Heart left ventricle (tissue), 16 donors: ENCODE measurements at regions not wholly inside any gene's neighbourhood (a gene's known extent, or its start where the extent isn't known, plus 50 kb on each side); places are given as distances from the start of the nearest gene placed in this dataset.

Experiments used
- ATAC-seq, 4 donors: fragments of 200-7000 bp; cut with Tn5 transposase; one replicate each; pipeline ENCODE4 v1.9.1; 2020 to 2022; ENCODE audit warnings: moderate library complexity in 4 of 4, mild to moderate bottlenecking in 3 of 4, moderate number of reproducible peaks in 1 of 4
- DNase-seq, 5 donors: peaks; one replicate each; pipeline ENCODE4 v3.0.0-alpha.2; 2020
- H3K27ac ChIP-seq, 12 donors: fragments of 200-600 bp; sonication (generic) in 4 of 12; one replicate each; pipeline versions ENCODE4 v1.5.0 to v1.8.0; 2016 to 2022; ENCODE audit warnings: mild to moderate bottlenecking in 2 of 12
- H3K27me3 ChIP-seq, 9 donors: fragments of 200-600 bp; sonication (generic) in 2 of 9; one replicate each; pipeline versions ENCODE4 v1.5.1 to v1.8.0; 2016 to 2022; ENCODE audit warnings: mild to moderate bottlenecking in 3 of 9
- H3K36me3 ChIP-seq, 9 donors: fragments of 200-600 bp; sonication (generic) in 2 of 9; one replicate each; pipeline versions ENCODE4 v1.5.0 to v1.8.0; 2018 to 2022; ENCODE audit warnings: mild to moderate bottlenecking in 2 of 9
- H3K4me1 ChIP-seq, 12 donors: fragments of 200-600 bp; sonication (generic) in 4 of 12; one replicate each; pipeline versions ENCODE4 v1.5.0 to v1.8.0; 2016 to 2022; ENCODE audit warnings: mild to moderate bottlenecking in 3 of 12
- H3K4me3 ChIP-seq, 12 donors: fragments of 200-600 bp; sonication (generic) in 4 of 12; one replicate each; pipeline versions ENCODE4 v1.5.0 to v1.8.0; 2017 to 2022; ENCODE audit warnings: mild to moderate bottlenecking in 9 of 12, moderate library complexity in 4 of 12
- H3K9me3 ChIP-seq, 12 donors: fragments of 200-600 bp; sonication (generic) in 4 of 12; one replicate each; pipeline versions ENCODE4 v1.5.0 to v1.8.0; 2016 to 2022; ENCODE audit warnings: mild to moderate bottlenecking in 1 of 12
- POLR2A ChIP-seq, 2 donors: fragments of 450-650 bp; IDR thresholded peaks; one replicate each; pipeline ENCODE4 v1.6.1; 2017; ENCODE audit warnings: antibody characterized with exemption in 2 of 2, mild to moderate bottlenecking in 2 of 2, moderate library complexity in 2 of 2
- WGBS, 4 donors: extraction: QIAGEN DNeasy Blood & Tissue Kit in 2 of 4; methylation state at CpG; one replicate each; pipeline versions ENCODE4 v1.1.5 to v1.1.7; 2013 to 2018; 5-methylcytosine and 5-hydroxymethylcytosine counted together
- intact Hi-C, 10 donors: fragments of 100-400 bp; cut with DNase I; formaldehyde crosslinking; loops; one replicate each; pipeline versions ENCODE4 v1.11.1 to v1.14.2; 2022
- TF ChIP-seq, protein P1 (sequence below), 12 donors: fragments of 200-600 bp; sonication (generic) in 4 of 12; IDR thresholded peaks; one replicate each; pipeline versions ENCODE4 v1.5.0 to v1.8.0; 2018 to 2022; ENCODE audit warnings: antibody characterized with exemption in 12 of 12, mild to moderate bottlenecking in 5 of 12
- donor health status: ischemic (EF 13 %, LVEDD 7.1; RV severe dilation, severe dysfunction).
- donor health status: healthy with polysubstance abuse.
- donor health status: DM: no; HTN: yes; CAD: no.
- donor health status: DM: no; HTN: no; CAD: no.
- donor health status: ischemic (EF 25% LVEDD 6.9; RV normal size, moderate dysfunction).
- donor health status: ischemic (EF 25% LVEDD 5.7; RV mildly dilated, moderate dysfunction).
- donor health status: healthy.
- donor health status: DM: yes; HTN: yes; CAD: no.
- donor health status: ischemic (EF 35%, LVEDD 5.7; RV mildly dilated, moderate dysfunction).
- donor health status: nonischemic (EF 11% LVEDD 7.7; RV severe dilation, severe dysfunction).
- donor health status: DM: yes; HTN: yes; CAD: no.
- donor health status: PGD.
- donor health status: ischemic (EF 29% LVEDD 5.4; RV normal size, mild dysfunction).
- donor health status: nonischemic (EF 23%, LVEDD 6.1; RV moderate dilation, normal function).

GRCh38 chr6:132977413-132977812 lies 163.0 kb downstream of the RPS12 start:
- DNase-seq: no peak
- H3K27me3 ChIP-seq: no peaks in the 10 kb centered on the region
- TF ChIP-seq, protein P1, sequence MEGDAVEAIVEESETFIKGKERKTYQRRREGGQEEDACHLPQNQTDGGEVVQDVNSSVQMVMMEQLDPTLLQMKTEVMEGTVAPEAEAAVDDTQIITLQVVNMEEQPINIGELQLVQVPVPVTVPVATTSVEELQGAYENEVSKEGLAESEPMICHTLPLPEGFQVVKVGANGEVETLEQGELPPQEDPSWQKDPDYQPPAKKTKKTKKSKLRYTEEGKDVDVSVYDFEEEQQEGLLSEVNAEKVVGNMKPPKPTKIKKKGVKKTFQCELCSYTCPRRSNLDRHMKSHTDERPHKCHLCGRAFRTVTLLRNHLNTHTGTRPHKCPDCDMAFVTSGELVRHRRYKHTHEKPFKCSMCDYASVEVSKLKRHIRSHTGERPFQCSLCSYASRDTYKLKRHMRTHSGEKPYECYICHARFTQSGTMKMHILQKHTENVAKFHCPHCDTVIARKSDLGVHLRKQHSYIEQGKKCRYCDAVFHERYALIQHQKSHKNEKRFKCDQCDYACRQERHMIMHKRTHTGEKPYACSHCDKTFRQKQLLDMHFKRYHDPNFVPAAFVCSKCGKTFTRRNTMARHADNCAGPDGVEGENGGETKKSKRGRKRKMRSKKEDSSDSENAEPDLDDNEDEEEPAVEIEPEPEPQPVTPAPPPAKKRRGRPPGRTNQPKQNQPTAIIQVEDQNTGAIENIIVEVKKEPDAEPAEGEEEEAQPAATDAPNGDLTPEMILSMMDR (IDR thresholded peaks at IDR 0.05): no peak
- no peak for TF ChIP-seq POLR2A (IDR thresholded peaks at IDR 0.05)
- no peak overlapping the region for H3K27ac ChIP-seq
- no peak for ATAC-seq
- intact Hi-C loops: loop anchor here in 2 of 10 donors (10.0 kb wide), 1 partner anchor 57 kb away; no protein-coding TSS in a partner anchor
- H3K36me3 ChIP-seq: no peaks in the 10 kb centered on the region
- peaks cover 0 to 3% (median 0%) of the 10 kb centered on the region in 12 donors for H3K4me1 ChIP-seq
- peaks cover 0 to 7% (median 0%) of the 10 kb centered on the region in 12 donors for H3K9me3 ChIP-seq
- H3K4me3 ChIP-seq: no peak overlapping the region

DNA sequence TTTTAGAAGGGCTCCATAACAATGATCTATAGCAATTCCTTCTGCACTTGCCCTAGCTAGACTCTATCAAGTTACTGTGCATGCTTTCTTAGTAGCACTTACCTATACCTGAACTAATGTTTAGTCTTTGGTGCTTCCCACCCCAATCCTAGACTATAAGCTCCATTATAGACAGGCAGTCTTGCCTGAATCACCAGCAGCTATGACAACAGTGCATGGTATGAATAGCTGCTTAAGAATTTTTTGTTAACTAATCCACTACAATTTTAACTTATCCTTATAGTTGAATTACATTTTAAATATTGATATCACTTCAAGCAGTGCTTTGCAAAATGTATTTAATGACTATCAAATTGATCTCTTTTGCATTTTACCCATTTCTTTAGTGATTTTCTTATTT lies 164.3 kb downstream of the RPS12 start:
- intact Hi-C loops: loop anchor here in 2 of 10 donors (10.0 kb wide), 1 partner anchor 56 kb away; no protein-coding TSS in a partner anchor
- no peak for ATAC-seq
- peaks cover 0 to 12% (median 0%) of the 10 kb centered on the region in 12 donors for H3K9me3 ChIP-seq
- no peaks in the 10 kb centered on the region for H3K27me3 ChIP-seq
- no peaks in the 10 kb centered on the region for H3K4me1 ChIP-seq
- H3K4me3 ChIP-seq: no peak overlapping the region
- DNase-seq: no peak
- H3K36me3 ChIP-seq: no peaks in the 10 kb centered on the region
- TF ChIP-seq POLR2A (IDR thresholded peaks at IDR 0.05): no peak
- TF ChIP-seq, protein P1 (IDR thresholded peaks at IDR 0.05): no peak
- no peak overlapping the region for H3K27ac ChIP-seq

GRCh38 chr6:132993738-132994137 lies 179.4 kb downstream of the RPS12 start:
- no peak for ATAC-seq
- intact Hi-C loops: no loop called here
- WGBS, 4 donors: 71 to 84% (median 72%) methylated on average over 2 of the region's 2 CpGs

GRCh38 chr6:132995009-132995408 lies 180.6 kb downstream of the RPS12 start:
- H3K27me3 ChIP-seq: no peaks in the 10 kb centered on the region
- ATAC-seq (no peak), DNase-seq (no peak)
- no peak overlapping the region for H3K27ac ChIP-seq
- intact Hi-C loops: no loop called here
- 68 to 90% (median 82%) methylated on average over 5 of the region's 5 CpGs for WGBS, 4 donors
- TF ChIP-seq, protein P1 (IDR thresholded peaks at IDR 0.05): no peak
- peaks cover 0 to 4% (median 0%) of the 10 kb centered on the region in 12 donors for H3K4me1 ChIP-seq
- no peaks in the 10 kb centered on the region for H3K9me3 ChIP-seq
- H3K36me3 ChIP-seq: no peaks in the 10 kb centered on the region
- H3K4me3 ChIP-seq: no peak overlapping the region

More at GRCh38 chr6:132993738-132994137, 179.4 kb downstream of the RPS12 start:
- no peak for DNase-seq
- peaks cover 0 to 4% (median 0%) of the 10 kb centered on the region in 12 donors for H3K4me1 ChIP-seq
- H3K36me3 ChIP-seq: no peaks in the 10 kb centered on the region
- H3K4me3 ChIP-seq: no peak overlapping the region
- H3K27ac ChIP-seq: no peak overlapping the region
- H3K9me3 ChIP-seq: no peaks in the 10 kb centered on the region
- H3K27me3 ChIP-seq: no peaks in the 10 kb centered on the region
- TF ChIP-seq, protein P1 (IDR thresholded peaks at IDR 0.05): no peak
- TF ChIP-seq POLR2A (IDR thresholded peaks at IDR 0.05): no peak
